ENCODE measurements at regions not wholly inside any gene's neighbourhood (a gene's known extent, or its start where the extent isn't known, plus 50 kb on each side); places are given as distances from the start of the nearest gene placed in this dataset.
"Not testable (repeated sequence)": the region's sequence is repeated elsewhere in the genome, so short reads cannot be mapped to it uniquely, and the experiment has no call there.

DNA sequence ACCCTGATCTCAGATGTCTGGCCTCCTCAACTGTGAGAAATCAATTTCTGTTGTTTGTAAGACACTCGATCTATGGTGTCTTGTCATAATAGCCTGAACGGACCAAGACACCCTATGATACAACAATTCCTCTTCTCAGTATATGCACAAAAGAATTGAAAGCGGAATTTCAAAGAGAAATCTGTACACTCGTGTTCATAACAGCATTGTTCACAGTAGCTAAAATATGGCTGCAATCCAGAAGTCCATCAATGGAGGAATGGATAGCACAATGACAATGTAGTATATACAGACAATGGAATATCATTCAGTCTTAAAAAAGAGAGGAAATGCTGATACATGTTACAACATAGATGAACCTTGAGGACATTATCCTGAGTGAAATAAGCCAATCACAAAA is 354.6 kb downstream of the SFMBT2 start:
- DNase-seq = no peak

DNA sequence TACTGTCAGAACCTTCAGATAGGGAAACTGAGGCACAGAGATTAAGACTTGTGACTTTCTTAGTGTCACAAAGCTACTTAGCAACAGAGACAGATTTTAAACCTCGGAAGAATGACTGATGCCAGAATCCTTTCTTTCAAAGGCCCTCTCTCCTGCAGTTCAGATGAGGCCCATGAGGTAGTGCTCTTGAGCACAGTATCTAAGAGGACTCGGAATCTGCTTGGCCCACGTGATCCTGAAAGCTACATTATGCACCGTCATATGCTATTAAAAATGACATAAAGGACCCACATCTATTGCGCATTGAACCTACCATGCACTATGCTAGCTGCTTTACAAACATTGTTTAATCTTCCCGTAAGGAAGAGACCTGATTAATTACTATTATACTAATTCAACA is 355.9 kb downstream of the SFMBT2 start:
- peak; percentile 15 for DNase-seq

DNA sequence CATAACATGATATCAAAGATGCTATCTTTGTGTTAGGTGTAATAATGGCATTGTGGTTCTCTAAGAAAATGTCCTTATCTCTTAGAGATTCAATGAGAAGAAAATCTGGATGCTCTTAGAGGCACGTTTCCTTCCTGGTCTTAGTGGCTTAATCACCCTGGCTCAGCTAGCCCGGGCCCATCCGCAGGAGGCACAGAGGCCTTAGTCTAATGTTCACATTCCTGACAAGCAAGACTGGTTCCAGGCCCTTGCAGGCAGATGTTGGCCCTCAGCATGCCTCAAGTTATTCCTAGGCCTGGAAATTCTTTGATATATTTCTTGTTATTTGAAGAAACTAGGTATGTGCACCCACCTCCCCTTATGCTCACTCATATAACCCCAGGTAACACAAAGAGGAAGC is 357.6 kb downstream of the SFMBT2 start:
- no peak for DNase-seq

DNA sequence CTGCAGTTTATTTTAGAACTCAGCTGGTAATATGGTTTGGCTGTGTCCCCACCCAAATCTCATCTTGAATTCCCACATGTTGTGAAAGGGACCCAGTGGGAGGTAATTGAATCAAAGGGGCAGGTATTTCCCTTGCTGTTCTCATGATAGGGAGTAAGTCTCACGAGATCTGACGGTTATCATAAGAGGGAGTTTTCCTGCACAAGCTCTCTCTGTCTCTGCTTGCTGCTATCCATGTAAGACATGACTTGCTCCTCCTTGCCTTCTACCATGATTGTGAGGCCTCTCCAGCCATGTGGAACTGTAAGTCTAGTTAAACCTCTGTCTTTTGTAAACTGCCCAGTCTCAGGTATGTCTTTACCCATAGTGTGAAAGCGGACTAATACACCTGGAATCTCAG is 360.8 kb downstream of the SFMBT2 start:
- DNase-seq = not testable (repeated sequence)

DNA sequence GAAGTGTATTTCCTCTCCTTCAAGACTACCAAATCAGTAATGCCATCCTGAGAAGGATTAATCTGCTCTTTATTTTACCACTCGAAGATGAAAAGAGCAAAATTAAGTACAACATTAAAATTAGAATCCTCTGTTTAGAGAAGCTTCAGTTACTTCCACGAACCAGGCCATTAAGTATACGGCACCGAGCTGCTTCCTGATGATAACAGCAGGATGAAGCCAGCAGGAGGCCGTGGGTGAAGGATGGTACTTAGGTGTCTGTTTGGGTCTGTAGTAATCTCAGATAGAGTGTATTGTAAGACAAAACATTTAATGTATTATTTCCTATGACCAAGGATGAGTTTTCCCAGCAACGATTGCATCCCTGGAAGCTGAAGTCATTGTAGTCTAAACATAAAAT is 362.8 kb downstream of the SFMBT2 start:
- no peak for DNase-seq

DNA sequence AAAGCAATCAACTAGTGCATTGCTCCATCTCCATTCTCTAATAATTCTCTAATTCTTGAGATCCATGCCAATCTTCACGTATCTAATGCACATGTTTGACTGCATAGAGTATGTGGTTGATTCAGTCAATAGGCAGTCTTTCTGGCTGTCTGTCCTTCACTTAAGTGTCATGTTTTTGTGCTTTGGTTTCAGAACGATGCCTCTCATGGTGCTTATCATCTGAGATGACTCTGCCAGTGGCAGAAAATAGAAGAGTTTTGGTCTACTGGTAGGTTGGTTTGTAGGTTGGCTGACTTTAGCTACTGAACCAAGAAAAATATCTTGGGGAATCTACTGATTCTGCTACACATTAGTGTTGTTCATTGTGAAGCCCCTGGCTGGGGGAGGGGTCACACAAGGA is 364.2 kb downstream of the SFMBT2 start:
- DNase-seq = no peak

DNA sequence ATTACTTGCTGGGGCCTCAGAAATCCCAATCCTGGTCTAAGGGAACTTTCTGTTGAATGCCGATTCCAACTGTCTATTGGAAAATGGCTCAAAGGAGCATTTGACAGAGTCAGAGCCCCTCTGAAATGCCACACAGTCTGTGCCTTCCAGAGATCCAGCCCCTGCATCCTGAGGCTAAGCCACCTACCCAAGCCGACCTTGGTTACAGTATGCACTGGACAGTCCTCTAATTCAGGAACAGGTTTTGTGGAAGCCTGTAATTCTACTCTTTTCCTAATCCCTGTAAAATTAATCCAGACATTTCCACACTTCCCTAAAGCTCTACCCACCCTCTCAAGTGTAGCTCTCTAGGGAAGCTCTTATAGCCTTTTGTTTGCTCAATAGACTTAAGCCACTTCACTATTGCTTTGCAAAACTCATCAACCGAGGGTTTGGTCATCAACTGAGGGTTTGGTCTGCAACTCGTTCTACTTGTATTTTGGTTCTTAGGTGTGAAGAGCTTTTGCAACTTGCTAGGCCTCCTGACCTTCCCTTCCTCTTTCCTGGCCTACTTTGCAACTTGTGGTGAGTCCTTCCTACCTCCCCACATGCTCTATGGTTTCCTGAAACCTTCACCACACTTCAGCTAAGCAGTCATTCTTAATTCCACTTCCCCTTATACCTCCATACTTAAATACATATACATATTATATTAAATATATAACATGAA is 364.8 kb downstream of the SFMBT2 start:
- no peak for DNase-seq

DNA sequence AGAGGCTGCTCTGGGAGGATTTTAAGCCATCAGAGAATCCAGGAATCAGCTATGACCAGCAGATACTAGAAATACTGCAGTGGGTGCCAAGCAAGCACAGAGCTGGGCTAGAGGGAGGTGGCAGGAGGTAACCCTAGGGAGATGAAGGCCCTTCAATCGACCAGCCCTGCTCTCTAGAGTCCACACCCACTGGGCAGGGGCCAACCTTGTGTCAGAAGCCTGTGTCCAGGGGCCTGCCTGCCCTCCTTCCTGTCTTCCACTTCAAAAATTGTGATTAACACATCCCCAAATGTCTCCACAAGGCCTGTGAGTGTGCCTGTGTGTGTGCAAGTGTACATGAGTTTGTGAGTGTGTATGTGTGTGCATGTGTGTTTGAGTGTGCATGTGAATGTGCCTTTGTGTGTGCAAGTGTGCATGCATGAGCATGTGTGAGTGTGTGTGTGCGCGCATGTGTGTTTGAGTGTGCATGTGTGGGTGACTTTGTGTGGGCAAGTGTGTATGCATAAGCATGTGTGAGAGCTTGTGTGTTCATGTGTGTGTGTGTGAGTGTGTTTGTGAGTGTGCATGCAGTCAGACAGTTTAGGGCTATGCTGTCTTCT is 367.7 kb downstream of the SFMBT2 start:
- DNase-seq = no peak

DNA sequence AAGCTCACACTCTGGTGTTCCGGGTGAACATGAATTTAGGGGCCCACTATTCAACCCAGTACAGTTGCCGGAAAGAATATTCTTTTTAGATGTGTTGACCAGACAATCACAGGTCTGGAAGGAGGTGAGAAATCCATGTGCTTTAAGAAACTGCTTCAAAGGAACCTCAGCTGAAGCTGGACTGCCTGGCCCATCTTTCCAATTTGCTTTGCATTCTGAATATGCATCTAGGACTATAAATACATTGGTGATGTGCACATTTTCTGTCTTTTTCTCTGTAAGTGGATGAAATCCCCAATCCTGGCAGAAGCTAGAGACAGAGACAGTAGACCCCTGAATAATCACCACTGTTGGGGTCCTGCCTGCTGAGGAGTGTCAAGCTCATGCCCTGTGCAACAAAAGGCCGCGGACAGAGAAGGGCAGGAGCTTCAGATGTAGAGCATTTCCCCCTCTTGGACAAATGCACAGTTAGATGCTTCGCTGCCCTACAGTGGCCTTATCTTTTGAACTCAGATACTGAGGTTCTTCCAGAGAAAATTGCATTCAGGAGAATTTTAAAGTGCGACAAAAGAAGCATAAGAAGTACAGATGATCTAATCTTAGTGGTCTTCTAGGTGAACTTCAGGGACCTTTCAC is 368.3 kb downstream of the SFMBT2 start:
- DNase-seq = no peak

DNA sequence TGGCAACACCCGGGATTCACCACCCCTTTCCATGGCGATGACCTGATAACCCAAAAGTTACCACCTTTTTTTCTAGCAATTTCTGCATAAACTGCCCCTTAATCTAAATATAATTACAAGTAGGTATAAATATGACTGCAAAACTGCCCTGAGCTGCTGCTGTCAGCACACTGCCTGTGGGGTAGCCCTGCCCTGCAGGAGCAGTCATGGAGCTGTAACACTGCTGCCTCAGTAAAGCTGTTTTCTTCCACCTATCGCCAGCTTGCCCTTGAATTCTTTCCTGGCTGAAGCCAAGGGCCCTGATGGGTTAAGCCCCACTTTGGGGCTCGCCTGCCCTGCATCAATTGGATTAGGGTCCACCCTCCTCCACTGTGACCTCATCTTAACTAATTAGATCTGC is 368.8 kb downstream of the SFMBT2 start:
- peak; percentile 40 for DNase-seq

DNA sequence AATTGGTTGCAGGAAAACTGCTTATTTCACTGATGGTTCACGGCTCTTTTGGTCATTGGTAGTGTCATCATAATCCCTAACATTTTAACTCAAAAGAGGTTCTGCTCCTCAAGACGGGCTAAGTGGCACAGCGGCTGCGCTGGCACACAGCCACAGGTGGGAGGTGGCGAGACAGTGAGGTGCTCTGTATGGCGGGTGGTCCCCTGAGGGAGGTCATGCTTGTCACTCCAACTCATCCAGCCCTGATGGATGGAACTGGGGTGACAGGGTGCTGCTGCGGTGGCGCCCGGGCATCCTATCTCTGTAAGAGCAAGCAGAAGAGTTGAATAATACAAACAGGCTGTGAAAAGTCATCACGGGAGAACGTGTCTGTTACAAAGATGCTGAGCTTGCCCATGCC is 370.2 kb downstream of the SFMBT2 start:
- no peak for DNase-seq

DNA sequence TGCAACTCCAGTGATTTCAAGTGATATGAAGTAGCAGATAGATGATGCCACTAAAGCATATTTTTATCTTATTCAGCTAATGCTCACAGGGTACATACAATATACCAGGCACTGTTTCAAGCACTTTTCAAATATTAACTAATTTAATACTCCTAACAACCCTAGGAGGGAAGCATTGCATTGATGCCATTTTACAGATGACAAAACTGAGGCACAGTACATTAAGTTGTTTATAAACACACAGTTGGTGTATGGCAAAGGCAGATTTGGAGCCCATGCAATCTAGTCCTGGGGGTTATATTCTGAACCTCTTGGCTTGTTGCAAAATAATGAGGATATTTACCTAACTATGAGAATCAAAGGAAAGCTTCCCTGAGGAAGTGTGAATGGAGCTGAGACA is 371.0 kb downstream of the SFMBT2 start:
- no peak for DNase-seq

DNA sequence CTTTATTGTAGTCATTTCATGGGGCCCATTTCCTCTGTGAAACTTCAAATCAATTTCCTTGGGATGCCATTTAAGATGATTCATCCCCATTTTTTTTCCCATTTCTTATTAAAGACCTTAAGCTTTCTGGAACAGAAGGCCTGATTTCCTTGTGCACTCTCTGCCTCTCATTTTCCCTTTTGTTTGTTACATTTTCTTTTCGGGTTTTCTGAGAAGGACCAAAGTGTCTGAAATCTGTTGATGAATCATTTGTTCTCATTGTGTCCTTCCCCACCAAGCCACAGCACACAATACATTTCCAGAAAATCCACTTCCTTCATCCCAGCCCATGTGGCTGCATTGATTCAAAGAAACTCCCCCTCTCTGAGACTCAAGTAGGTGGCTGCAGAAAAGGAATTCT is 372.4 kb downstream of the SFMBT2 start:
- no peak for DNase-seq

DNA sequence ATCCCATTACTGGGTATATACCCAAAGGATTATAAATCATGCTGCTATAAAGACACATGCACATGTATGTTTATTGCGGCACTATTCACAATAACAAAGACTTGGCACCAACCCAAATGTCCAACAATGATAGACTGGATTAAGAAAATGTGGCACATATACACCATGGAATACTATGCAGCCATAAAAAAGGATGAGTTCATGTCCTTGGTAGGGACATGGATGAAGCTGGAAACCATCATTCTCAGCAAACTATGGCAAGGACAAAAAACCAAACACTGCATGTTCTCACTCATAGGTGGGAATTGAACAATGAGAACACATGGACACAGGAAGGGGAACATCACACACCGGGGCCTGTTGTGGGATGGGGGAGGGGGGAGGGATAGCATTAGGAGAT is 373.4 kb downstream of the SFMBT2 start:
- DNase-seq = not testable (repeated sequence)

DNA sequence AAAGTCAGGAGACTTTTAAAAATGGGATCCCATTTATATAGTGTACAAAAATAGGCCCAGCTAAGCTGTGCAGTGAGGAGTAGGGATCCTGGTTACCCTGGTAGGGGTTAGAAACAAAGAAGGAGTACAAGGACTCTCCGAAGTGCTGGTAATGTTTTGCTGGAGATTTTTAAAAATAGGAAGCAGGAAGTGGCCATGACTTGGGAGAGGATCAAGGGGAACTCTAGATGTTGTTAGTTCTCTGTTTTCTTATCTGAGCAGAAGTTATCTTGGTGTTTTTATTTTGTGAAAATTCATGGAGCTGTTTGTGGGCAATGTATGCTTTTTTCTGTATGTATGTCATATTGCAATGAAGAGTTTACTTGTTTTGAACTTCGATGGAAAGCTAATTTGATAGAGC is 373.9 kb downstream of the SFMBT2 start:
- DNase-seq = no peak

DNA sequence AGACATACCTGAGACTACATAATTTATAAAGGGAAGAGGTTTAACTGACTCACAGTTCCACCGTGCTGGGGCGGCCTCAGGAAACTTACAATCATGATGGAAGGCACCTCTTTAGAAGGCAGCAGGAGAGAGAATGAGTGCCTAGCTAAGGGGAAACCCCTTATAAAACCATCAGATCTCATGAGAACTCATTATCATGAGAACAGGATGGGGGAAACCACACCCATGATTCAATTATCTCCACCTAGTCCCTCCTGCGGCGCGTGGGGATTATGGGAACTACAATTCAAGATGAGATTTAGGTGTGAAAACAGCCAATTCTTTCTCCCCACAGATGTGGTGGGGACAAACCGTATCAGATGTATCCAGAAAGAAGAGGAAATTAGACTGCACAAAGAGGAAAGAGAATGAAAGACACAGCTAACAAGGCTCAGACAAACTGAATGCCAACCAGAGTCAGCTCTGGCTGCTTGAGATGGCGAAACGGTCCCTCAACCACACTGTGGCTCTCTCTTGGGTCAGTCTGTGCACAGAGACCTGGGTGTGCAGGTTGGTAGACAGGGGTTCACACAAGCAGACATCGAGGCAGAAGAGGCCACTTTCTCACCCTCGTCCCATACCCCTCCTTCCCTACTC is 375.6 kb downstream of the SFMBT2 start:
- DNase-seq = no peak

DNA sequence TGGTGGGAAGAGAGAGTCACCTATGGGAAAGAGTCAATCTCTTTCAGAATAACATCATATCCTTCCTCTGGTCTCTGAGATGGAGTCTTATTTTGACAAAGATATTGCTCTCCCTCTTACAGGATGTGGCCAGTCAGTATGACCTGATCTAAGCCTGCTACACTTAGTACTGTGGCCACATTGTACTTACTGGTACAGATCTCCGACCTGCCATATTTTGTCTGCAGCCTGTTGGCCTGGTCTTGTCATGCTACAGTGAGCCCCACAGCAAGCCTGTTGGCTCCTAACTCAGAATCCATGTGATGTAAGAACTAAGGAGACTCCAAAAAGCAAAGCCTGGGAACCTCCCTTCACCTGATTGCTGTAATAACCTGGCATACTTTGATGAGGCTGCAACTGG is 377.8 kb downstream of the SFMBT2 start:
- DNase-seq = no peak

DNA sequence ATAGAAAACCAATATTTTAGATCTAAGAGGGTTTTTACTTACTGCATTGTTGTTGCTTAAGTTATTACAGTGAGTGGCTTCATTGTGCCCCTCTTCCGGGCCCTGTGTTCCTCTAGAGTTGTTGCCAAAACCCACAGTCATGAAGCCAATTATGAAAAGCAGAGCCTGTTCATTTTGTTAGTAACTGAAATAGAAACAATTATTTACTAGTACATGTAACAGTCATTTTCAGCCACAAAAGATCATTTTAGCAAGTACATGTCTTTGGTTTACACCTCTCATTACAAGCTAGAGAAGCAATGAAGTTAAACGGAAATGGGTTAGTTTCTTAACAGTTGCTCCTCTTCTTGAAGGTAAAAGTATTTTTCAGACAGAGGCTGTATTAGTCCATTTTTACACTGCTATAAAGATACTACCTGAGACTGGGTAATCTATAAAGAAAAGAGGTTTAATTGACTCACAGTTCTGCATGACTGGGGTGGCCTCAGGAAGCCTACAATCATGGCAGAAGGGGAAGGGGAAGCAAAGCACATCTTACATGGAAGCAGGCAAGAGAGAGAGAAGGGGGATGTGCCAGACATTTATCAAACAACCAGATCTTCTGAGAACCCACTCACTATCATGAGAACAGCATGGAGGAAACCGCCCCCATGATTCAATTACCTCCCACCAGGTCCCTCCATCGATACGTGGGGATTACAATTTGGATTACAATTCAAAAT is 380.5 kb downstream of the SFMBT2 start:
- DNase-seq = no peak

DNA sequence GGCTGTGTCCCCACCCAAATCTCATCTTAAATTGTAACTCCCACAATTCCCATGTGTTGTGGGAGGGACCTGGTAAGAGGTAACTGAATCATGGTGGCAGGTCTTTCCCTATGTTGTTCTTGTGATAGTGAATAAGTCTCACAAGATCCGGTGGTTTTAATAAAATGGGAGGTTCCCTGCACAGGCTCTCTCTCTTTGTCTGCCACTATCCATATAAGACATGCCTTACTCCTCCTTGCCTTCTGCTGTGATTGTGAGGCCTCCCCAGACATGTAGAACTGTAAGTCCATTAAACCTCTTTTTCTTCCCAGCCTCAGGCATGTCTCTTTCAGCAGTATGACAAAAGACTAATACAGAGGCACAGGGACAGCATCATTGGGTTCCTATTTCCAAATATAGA is 381.2 kb downstream of the SFMBT2 start:
- no peak for DNase-seq

DNA sequence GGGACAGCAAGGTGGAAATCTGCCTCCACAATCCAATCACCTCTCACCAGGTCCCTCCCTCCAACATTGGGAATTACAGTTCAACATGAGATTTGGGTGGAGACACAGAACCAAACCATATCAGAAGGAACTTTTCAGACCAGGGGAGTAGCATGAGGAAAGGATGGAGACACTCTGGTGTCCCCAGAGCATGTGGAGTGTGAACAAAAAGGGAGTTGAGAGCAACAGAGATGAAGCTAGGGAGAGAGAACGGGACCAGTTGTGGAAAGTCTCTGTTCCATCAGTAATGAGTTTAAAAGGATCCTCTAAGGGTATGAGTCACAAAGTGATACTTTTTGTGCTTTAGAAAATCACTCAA is 382.0 kb downstream of the SFMBT2 start:
- DNase-seq = no peak

DNA sequence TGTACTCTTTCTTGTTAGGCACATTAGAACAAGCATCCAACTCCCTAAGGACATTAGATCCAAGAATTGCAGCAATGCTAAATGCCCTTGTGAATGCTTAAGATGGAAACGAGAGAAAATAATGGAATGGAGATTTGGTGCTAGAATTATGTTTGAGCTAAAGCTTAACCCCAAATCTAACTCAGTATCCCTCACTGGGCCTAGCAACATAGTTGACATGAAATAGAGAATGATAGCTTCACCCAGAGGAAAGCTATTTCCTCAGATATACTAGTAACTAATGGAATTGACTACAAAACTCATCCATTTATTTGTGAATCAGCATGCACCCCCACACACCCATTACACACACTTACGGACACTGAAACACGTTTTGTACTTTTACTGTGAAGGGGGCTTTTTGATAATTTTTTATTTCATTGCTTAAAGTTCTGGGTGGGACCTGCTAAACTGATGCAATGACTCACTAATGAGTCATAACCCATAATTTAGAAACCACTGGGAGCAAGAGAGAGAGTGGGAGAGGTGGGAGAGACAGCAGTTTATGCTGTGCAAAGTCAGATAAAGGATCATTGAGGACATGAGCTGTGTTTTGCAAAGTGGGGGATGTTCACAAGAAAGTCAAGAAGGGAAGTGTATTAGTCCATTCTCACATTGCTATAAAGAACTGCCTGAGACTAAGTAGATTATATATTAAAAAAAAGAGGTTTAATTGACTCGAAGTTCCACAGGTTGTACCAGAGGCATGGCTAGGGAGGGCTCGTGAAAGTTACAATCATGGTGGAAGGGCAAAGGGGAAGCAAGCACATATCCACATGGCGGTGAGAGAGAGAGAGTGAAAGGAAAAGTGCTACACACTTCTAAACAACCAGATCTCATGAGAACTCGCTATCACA is 382.7 kb downstream of the SFMBT2 start:
- no peak for DNase-seq

DNA sequence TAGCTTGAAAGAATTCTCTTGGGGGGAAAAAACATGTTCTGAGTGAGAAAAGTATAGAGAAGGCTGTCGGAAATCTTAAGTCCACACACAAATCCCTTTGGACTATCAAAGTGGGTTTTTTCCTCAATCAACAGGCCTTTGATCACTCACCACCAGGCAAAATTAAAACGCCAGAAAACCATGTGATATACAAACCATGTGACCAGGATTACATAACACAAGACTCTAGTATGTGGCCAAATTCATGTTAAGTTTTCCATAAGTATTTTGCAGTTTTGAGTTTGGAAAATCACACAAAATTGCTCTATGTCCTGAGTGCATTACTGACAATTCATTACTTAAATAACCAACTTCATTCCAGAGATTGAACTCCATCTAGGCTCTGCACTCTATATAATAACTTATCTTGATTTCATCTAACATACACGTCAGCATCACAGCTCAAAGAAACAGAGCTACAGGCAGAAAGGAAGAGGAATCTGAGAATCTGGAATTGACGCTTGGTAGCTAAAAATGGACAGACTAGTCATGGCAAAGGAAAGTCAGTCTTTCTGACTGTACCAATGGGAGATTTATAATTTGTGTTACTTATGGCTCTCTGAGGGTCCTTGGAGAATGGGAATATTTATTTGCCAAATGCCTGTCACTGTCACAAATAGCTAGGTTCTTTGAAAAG is 383.5 kb downstream of the SFMBT2 start:
- no peak for DNase-seq
